GM18870 (cell line): ENCODE measurements at regions not wholly inside any gene's neighbourhood (a gene's known extent, or its start where the extent isn't known, plus 50 kb on each side); places are given as distances from the start of the nearest gene placed in this dataset.

Experiments used
- ATAC-seq: cut with Tn5 transposase; IDR thresholded peaks from one replicate; pipeline ENCODE4 v1.9.1; 2021; ENCODE audit warnings: moderate library complexity; ENCODE audit not compliant: unreplicated experiment

- ATAC-seq, result no peak
Observed at GRCh38 chr1:99561952-99562351, 84.0 kb upstream of the PALMD start.

- no peak for ATAC-seq
Observed at GRCh38 chr1:99565606-99566289, 80.2 kb upstream of the PALMD start.

DNA sequence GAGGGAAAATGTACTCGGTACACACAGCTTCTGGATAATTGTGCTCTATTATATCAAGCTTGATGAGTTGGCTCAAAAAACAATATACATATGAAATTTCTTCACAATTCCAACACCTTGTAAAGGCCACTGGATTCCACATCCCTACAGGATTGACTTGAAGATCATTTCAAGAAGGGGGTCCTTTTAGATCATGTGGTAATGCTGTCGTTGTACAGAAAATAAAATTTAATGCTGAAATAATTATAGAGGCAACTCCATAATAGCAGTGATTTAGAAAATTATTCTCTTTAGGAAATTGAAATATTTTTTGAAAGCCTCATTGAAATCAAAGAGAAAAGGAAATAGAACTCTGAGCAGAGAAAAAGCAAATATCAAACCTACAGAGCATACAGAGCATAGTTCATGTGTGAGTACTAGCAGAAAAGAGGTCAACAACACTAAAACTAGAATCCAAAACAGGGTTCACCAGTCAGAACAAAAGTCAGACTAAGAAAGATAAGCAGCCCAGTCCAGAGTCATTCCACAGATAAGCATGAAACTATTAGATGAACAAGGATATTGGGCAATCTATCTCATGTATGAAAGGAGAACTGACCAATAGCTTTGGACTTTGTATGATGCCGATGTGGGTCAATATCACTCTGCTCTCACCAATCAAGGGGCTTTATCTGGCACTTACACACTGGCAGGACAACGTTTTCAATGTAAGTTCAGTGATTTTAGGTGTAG lies 79.5 kb upstream of the PALMD start:
- no peak for ATAC-seq

DNA sequence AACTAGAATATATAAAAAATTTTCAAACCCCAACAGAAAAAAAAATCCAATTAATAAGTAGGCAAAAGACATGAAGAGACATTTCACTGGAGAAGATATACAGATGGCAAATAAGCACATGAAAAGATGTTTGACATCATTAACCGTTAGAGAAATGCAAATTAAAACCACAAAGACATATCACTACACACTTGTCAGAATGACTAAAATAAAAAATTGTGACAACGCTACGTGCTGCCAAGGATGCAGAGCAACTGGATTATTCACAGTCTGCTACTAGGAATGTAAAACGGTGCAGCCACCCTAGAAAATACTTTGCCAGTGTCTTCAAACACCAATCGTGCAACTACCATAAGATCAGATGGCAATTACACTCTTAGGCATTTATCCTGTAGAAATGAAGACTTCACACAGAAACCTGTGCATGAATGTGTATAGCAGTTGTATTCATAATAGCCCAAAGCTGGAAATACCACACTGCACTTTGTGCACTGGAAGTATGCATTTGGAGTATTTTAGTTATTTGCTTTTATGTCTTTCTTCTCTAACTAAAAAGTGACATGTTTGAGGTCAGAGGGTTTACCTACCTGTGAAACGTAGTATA lies 75.3 kb upstream of the PALMD start:
- ATAC-seq, result no peak

DNA sequence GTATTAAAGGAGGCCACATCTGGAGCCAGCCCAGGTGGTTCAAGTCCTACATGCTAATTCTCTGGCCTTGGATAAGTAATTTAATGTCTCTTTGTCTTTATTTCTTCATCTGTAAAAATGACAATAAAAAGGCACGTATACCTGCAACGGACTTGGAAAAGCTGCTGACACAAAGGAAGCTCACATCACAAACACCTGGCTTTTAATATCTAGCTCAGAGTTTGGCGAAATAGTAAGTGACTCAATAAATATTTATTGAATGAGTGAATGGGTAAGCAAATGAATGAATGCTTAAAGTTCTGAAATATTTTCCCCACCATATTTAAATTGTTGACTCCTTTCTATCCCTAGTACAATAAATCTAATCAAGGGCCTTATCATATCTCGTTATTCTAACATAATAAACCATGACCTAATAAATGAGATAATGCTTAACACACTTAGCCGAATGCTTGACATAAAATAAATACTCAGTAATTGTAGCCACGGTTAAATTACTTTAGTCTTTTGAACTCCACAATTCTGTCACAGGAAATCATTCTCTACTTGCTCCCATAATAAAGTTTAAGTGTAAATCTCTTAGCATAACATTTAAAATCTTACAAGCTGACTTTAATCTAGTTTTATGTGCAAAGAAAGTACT lies 74.7 kb upstream of the PALMD start:
- no peak for ATAC-seq

DNA sequence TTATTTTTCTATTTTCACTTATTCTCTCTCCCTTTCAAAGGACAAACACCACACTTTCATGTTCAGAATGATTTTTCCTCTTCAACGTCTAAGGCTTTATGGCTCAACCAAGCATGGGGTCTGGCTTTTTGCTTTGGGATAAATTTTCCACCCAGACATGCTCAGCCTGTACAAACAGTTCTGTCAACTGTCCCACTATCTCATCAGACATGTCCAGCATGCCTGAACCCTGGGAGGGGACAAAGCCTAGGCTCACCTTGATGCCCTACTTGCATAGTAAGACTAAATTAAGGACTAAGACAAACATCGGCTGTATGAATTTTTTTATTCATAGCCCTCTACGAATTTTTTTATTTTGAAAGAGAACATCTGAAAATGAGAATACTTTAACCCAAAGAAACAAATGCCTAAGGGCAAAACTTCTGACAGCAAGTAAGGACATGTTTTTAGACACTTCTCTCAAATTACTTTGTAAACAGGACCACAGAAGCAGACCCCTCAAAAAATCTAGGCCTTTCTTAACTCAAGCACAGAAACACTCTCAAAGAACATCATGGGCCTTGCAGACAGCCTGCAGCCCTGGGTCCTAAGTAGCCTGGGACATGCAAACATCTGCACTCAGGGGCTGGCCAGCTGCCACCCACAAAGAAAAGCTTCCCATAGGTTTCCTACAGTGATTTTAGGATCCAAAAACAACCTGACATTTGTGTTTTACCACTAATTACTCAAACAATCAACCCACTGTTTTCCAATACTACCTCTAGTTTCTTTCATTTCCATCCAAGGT lies 72.3 kb upstream of the PALMD start:
- ATAC-seq, result no peak

- no peak for ATAC-seq
Observed at GRCh38 chr1:99577313-99577712, 68.6 kb upstream of the PALMD start.

- ATAC-seq, result no peak
Observed at GRCh38 chr1:99579691-99580172, 66.2 kb upstream of the PALMD start.

- no peak for ATAC-seq
Observed at GRCh38 chr1:99580451-99580850, 65.5 kb upstream of the PALMD start.

DNA sequence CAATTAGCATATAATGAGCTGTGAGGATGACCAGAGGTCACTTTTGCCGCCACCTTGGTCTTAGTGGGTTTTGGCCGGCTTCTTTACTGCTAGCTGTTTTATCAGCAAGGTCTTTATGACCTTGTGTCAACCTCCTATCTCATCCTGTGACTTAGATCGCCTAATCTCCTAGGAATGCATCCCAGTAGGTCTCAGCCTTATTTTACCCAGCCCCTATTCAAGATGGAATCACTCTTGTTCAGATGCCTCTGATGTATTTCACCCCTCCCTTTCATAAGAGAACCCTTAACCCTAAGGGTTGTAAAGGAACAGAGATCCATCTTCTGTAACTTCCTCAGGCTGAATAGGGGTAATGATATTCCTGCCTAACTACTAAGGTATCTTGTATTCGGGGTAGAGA lies 58.9 kb upstream of the PALMD start:
- ATAC-seq, result no peak

GRCh38 chr1:99589186-99589636 lies 56.7 kb upstream of the PALMD start:
- no peak for ATAC-seq

- ATAC-seq, result no peak
Observed at GRCh38 chr1:99590578-99591209, 55.2 kb upstream of the PALMD start.

DNA sequence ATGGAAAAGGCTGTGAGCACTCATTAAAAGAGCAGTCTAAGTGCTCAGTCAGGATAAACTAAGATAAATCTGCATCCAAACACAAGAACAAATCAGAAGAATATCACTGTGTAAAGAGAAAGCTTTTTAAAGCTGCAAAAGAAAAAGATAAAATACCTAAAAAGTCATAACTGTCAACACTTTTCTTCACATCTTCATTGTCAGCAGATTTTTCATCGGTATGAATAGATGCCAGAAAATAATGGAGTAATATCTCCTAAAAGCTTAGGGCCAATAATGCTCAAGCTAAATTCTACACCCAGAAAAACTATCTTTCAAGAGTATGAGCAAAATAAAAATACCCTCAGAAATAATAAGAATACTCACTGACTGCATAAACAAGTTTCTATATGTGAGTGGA lies 54.0 kb upstream of the PALMD start:
- ATAC-seq, result no peak

GRCh38 chr1:99594205-99594604 lies 51.7 kb upstream of the PALMD start:
- ATAC-seq, result no peak

DNA sequence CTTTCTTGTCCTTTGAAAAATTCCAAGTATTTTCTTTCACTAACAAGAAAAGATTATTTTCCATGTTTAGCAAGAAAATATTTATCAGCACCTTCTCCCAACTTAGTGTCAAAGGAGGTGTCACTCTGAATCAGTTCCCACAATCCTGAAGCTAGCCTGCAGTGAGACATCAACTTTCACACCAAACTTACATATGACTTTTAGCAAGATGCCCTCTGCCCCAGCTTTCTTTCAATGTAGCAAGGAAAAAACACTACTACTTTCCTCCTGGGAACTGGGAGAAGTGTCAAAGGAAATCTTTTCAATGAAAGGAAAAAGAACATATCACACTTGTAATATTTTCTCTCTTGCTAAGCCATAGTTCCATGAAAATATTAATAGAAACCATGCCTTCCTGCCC lies 50.9 kb upstream of the PALMD start:
- no peak for ATAC-seq

DNA sequence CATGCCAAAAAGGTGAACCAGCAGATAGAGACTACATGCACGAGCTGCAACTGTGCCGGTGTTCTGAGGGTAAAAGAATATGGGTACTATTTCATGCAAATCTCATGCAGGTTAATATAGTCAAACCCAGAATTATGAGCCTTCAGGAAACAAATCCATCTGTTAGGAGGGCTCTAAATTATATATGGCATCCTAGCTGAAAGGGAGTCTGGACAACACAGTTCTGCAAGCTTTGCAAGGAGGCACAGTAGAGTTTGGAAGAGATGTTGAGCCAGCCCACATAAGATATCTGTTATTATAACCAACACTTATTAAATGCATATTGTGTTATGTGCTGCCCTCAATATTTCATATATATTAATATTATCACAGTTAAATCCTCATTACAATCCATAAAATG lies 50.5 kb upstream of the PALMD start:
- ATAC-seq, result no peak
